ENCODE measurements at regions not wholly inside any gene's neighbourhood (a gene's known extent, or its start where the extent isn't known, plus 50 kb on each side); places are given as distances from the start of the nearest gene placed in this dataset.

GRCh38 chr1:79295967-79296366 is 289.4 kb upstream of the ADGRL4 start:
- Histone ChIP-seq H3K23me2 (ENCODE audit: low read depth, low read length) (no peaks in the 10 kb centered on the region), H3K36me3 (ENCODE audit: control insufficient read depth in 2 of 4, insufficient read depth in 4 of 4, low read length in 3 of 4) (no peaks in the 10 kb centered on the region), H3K18ac (ENCODE audit: extremely low read depth, low read length) (no peak overlapping the region), H4K8ac (ENCODE audit: extremely low read depth, insufficient read depth, low read length) (no peak overlapping the region), H4K5ac (ENCODE audit: insufficient read length, low read depth, low read length) (no peak overlapping the region), H3K14ac (ENCODE audit: insufficient read length) (no peak overlapping the region), H3K4me1 (replicated peaks in 1 of 4; ENCODE audit: control insufficient read depth in 3 of 4, insufficient read depth in 4 of 4, low read length in 3 of 4) (no peaks in the 10 kb centered on the region), H3K23ac (ENCODE audit: insufficient read length) (no peak overlapping the region), H4K91ac (replicated peaks; ENCODE audit: insufficient read length, low read length) (no peak overlapping the region), H3K27ac (ENCODE audit: low read depth, low read length) (no peak overlapping the region), H3K56ac (replicated peaks; ENCODE audit: insufficient read length, low read depth, low read length) (no peak overlapping the region), H4K20me1 (replicated peaks in 1 of 2; ENCODE audit: control insufficient read depth in 1 of 2, insufficient read depth in 2 of 2, low read length in 2 of 2) (no peaks in the 10 kb centered on the region), H3K79me1 (ENCODE audit: low read depth, low read length) (no peaks in the 10 kb centered on the region), H2AFZ (ENCODE audit: low read length) (no peak overlapping the region), H2BK12ac (ENCODE audit: low read depth, low read length) (no peak overlapping the region), H3K4me3 (ENCODE audit: extremely low read depth in 1 of 4, insufficient read depth in 2 of 4, low read depth in 3 of 4, low read length in 4 of 4) (no peak overlapping the region), H2BK15ac (ENCODE audit: low read length) (no peak overlapping the region), H2AK5ac (ENCODE audit: low read depth, low read length) (no peak overlapping the region), H3K9me3 (ENCODE audit: insufficient read depth in 2 of 2, low read depth in 1 of 2, low read length in 1 of 2) (no peaks in the 10 kb centered on the region), H3K9ac (replicated peaks in 1 of 4; ENCODE audit: extremely low read depth in 1 of 4, low read depth in 3 of 4, low read length in 3 of 4) (no peak overlapping the region), H3K4ac (replicated peaks; ENCODE audit: insufficient read length, low read depth, low read length) (no peak overlapping the region), H3K27me3 (replicated peaks in 1 of 4; ENCODE audit: control insufficient read depth in 3 of 4, extremely low read depth in 1 of 4, insufficient read depth in 3 of 4, low read length in 3 of 4) (no peaks in the 10 kb centered on the region), H2BK5ac (ENCODE audit: low read depth, low read length) (no peak overlapping the region), H2BK120ac (replicated peaks; ENCODE audit: low read depth, low read length) (no peak overlapping the region), H2BK20ac (ENCODE audit: low read length) (no peak overlapping the region), H3K79me2 (ENCODE audit: control insufficient read depth in 1 of 2, insufficient read depth in 2 of 2, low read length in 2 of 2) (no peaks in the 10 kb centered on the region), H3K4me2 (ENCODE audit: insufficient read depth in 1 of 2, low read depth in 2 of 2, low read length in 2 of 2) (no peak overlapping the region)
- DNase-seq (ENCODE audit: low read depth in 1 of 2, low spot score in 2 of 2) (no peak), FAIRE-seq (no peak)
- 97% methylated on average over 3 of the region's 3 CpGs; no CpG with 5 or more reads in 1 of the 2 experiments for WGBS, 2 experiments (ENCODE audit: extremely low coverage in 1 of 2, insufficient coverage in 1 of 2, insufficient read length in 1 of 2, insufficient replicate concordance in 2 of 2, low coverage in 1 of 2, low lambda C conversion rate in 2 of 2, missing lambda C conversion rate in 1 of 2)
- ChIA-PET POLR2A (ENCODE audit: partially characterized antibody) (no interaction called here), CTCF (ENCODE audit: partially characterized antibody) (no interaction called here)
- TF ChIP-seq PHF8 (conservative IDR thresholded peaks at IDR 0.05; ENCODE audit: low read depth, low read length): no peak
- peak; percentile 72 for TF ChIP-seq CEBPB (IDR thresholded peaks at IDR 0.05; ENCODE audit: low read depth, low read length)

Measured in H1 (cell line).